WTC11 (cell line): ENCODE measurements at regions not wholly inside any gene's neighbourhood (a gene's known extent, or its start where the extent isn't known, plus 50 kb on each side); places are given as distances from the start of the nearest gene placed in this dataset.

Experiments
- ATAC-seq: fragments of 200-7000 bp; cut with Tn5 transposase; 2 replicates; pipeline ENCODE4 v1.10.0; 2021; ENCODE audit warnings: mild to moderate bottlenecking, moderate library complexity
- CTCF ChIA-PET: fragments of 300-600 bp; sonication (Branson Sonifier 250); formaldehyde crosslinking; loops from one replicate; lab custom pipeline; 2021; ENCODE audit warnings: antibody characterized with exemption; lab: Charles Lee
- POLR2A ChIA-PET: fragments of 350-600 bp; sonication (Branson Sonifier 250); formaldehyde crosslinking; loops from one replicate; lab custom pipeline; 2021; ENCODE audit warnings: antibody characterized with exemption; lab: Charles Lee
- DNase-seq: peaks from one replicate; pipeline ENCODE4 v3.0.0; 2021; ENCODE audit warnings: low spot score
- H3K27ac Mint-ChIP-seq: 2 replicates; pipeline ENCODE4 v1.8.0; 2021; ENCODE audit warnings: mixed read lengths
- H3K27me3 Mint-ChIP-seq: 2 replicates; pipeline ENCODE4 v1.8.0; 2021; ENCODE audit warnings: low read depth, mild to moderate bottlenecking, moderate library complexity, mixed read lengths
- H3K36me3 Mint-ChIP-seq: 2 replicates; pipeline ENCODE4 v1.8.0; 2021; ENCODE audit warnings: mixed read lengths
- H3K4me1 Mint-ChIP-seq: 2 replicates; pipeline ENCODE4 v1.8.0; 2022; ENCODE audit warnings: mixed read lengths
- H3K4me3 Mint-ChIP-seq: 2 replicates; pipeline ENCODE4 v1.8.0; 2021; ENCODE audit warnings: mild to moderate bottlenecking, moderate library complexity, mixed read lengths
- H3K9me3 Mint-ChIP-seq: 2 replicates; pipeline ENCODE4 v1.8.0; 2021; ENCODE audit warnings: mixed read lengths
- AR ChIP-seq: fragments of 250-450 bp; sonication (Bioruptor Pico); IDR thresholded peaks from 2 replicates; pipeline ENCODE4 v1.9.0; 2021; ENCODE audit warnings: mild to moderate bottlenecking
- ATF3 ChIP-seq: sonication (generic); formaldehyde crosslinking; conservative IDR thresholded peaks from 2 replicates; pipeline ENCODE4 v1.8.1; 2022; ENCODE audit warnings: mild to moderate bottlenecking, missing genetic modification reagents
- ATF6 ChIP-seq: sonication (generic); formaldehyde crosslinking; IDR thresholded peaks from 2 replicates; pipeline ENCODE4 v1.8.1; 2023; ENCODE audit warnings: mild to moderate bottlenecking, missing genetic modification reagents
- E2F1 ChIP-seq: sonication (generic); formaldehyde crosslinking; IDR thresholded peaks from 2 replicates; pipeline ENCODE4 v1.8.0; 2022; ENCODE audit warnings: mild to moderate bottlenecking, missing genetic modification reagents
- E2F4 ChIP-seq: sonication (generic); formaldehyde crosslinking; IDR thresholded peaks from 2 replicates; pipeline ENCODE4 v1.8.1; 2022; ENCODE audit warnings: low read depth, mild to moderate bottlenecking, moderate library complexity, missing genetic modification reagents, borderline replicate concordance
- EMX1 ChIP-seq: fragments of 250-450 bp; sonication (Bioruptor Pico); IDR thresholded peaks from 2 replicates; pipeline ENCODE4 v1.8.0; 2021; ENCODE audit warnings: mild to moderate bottlenecking
- FOXP1 ChIP-seq: sonication (generic); formaldehyde crosslinking; IDR thresholded peaks from 2 replicates; pipeline ENCODE4 v1.8.0; 2022; ENCODE audit warnings: missing genetic modification reagents, mild to moderate bottlenecking, moderate library complexity, borderline replicate concordance
- GABPB1 ChIP-seq: sonication (generic); formaldehyde crosslinking; IDR thresholded peaks from 2 replicates; pipeline ENCODE4 v1.8.1; 2023; ENCODE audit warnings: mild to moderate bottlenecking, missing genetic modification reagents
- GTF2I ChIP-seq: fragments of 250-450 bp; sonication (Bioruptor Pico); conservative IDR thresholded peaks from 2 replicates; pipeline ENCODE4 v1.4.0; 2021; ENCODE audit warnings: mild to moderate bottlenecking
- HMGXB4 ChIP-seq: sonication (generic); formaldehyde crosslinking; IDR thresholded peaks from 2 replicates; pipeline ENCODE4 v1.8.1; 2023; ENCODE audit warnings: mild to moderate bottlenecking, moderate library complexity, missing genetic modification reagents
- JAZF1 ChIP-seq: fragments of 250-450 bp; sonication (Bioruptor Pico); IDR thresholded peaks from 2 replicates; pipeline ENCODE4 v1.9.0; 2021; ENCODE audit warnings: moderate library complexity, mild to moderate bottlenecking, inconsistent platforms
- NR1H2 ChIP-seq: sonication (generic); formaldehyde crosslinking; IDR thresholded peaks from 2 replicates; pipeline ENCODE4 v1.9.0; 2021; ENCODE audit warnings: mild to moderate bottlenecking, moderate library complexity, missing genetic modification reagents
- PREB ChIP-seq: sonication (generic); formaldehyde crosslinking; IDR thresholded peaks from 2 replicates; pipeline ENCODE4 v1.8.1; 2022; ENCODE audit warnings: mild to moderate bottlenecking, missing genetic modification reagents, moderate library complexity, borderline replicate concordance
- RELA ChIP-seq: sonication (generic); formaldehyde crosslinking; IDR thresholded peaks from 2 replicates; pipeline ENCODE4 v1.8.1; 2022; ENCODE audit warnings: missing genetic modification reagents, mild to moderate bottlenecking, borderline replicate concordance
- SMAD3 ChIP-seq: sonication (generic); formaldehyde crosslinking; IDR thresholded peaks from 2 replicates; pipeline ENCODE4 v1.8.0; 2022; ENCODE audit warnings: missing genetic modification reagents, mild to moderate bottlenecking, borderline replicate concordance
- STAT6 ChIP-seq: sonication (generic); formaldehyde crosslinking; conservative IDR thresholded peaks from 2 replicates; pipeline ENCODE4 v1.8.1; 2023; ENCODE audit warnings: mild to moderate bottlenecking, low read depth, missing genetic modification reagents, moderate library complexity
- TEAD4 ChIP-seq: sonication (generic); formaldehyde crosslinking; IDR thresholded peaks from 2 replicates; pipeline ENCODE4 v1.8.0; 2022; ENCODE audit warnings: mild to moderate bottlenecking, missing genetic modification reagents
- ZNF263 ChIP-seq: sonication (generic); formaldehyde crosslinking; IDR thresholded peaks from 2 replicates; pipeline ENCODE4 v1.8.1; 2022; ENCODE audit warnings: low read depth, mild to moderate bottlenecking, moderate library complexity, missing genetic modification reagents
- ZNF425 ChIP-seq: fragments of 250-450 bp; sonication (Bioruptor Pico); conservative IDR thresholded peaks from 2 replicates; pipeline ENCODE4 v1.9.0; 2021; ENCODE audit warnings: mild to moderate bottlenecking

- TF ChIP-seq E2F1 (CRISPR knock-in tag), result no peak
- no peak for TF ChIP-seq STAT6
- TF ChIP-seq GTF2I (CRISPR knock-in tag), result no peak
- TF ChIP-seq ZNF263 (CRISPR knock-in tag), result no peak
- no peak for TF ChIP-seq EMX1 (CRISPR knock-in tag)
- no peak for TF ChIP-seq TEAD4 (CRISPR knock-in tag)
- TF ChIP-seq, all 79 proteins: peak for 0
These were observed 149.1 kb upstream of the USP38 start (continued) for GRCh38 chr4:143035661-143036060.

GRCh38 chr4:143036443-143036842, 148.3 kb upstream of the USP38 start:
- Mint-ChIP-seq H3K36me3 (no peaks in the 10 kb centered on the region), H3K4me1 (no peaks in the 10 kb centered on the region), H3K4me3 (no peak overlapping the region), H3K9me3 (no peaks in the 10 kb centered on the region), H3K27ac (no peak overlapping the region), H3K27me3 (no peaks in the 10 kb centered on the region)
- DNase-seq, result no peak
- CTCF ChIA-PET, result no interaction called here
- TF ChIP-seq RELA (CRISPR knock-in tag), result no peak
- no peak for TF ChIP-seq EMX1 (CRISPR knock-in tag)
- TF ChIP-seq SMAD3 (CRISPR knock-in tag), result no peak
- TF ChIP-seq NR1H2 (CRISPR knock-in tag), result no peak
- no peak for TF ChIP-seq HMGXB4
- TF ChIP-seq JAZF1, result no peak
- no peak for TF ChIP-seq TEAD4 (CRISPR knock-in tag)
- no peak for TF ChIP-seq GABPB1 (CRISPR knock-in tag)
- TF ChIP-seq AR, result no peak
- no peak for TF ChIP-seq PREB (CRISPR knock-in tag)
- no peak for TF ChIP-seq ATF6 (CRISPR knock-in tag)
- TF ChIP-seq FOXP1 (CRISPR knock-in tag), result no peak
- no peak for TF ChIP-seq ATF3 (CRISPR knock-in tag)
- no peak for TF ChIP-seq ZNF425 (CRISPR knock-in tag)
- TF ChIP-seq E2F4 (CRISPR knock-in tag), result no peak
- TF ChIP-seq, all 79 proteins: peak for 0
- ATAC-seq, result no peak
- POLR2A ChIA-PET, result no interaction called here
